ENCODE measurements at regions not wholly inside any gene's neighbourhood (a gene's known extent, or its start where the extent isn't known, plus 50 kb on each side); places are given as distances from the start of the nearest gene placed in this dataset.

- Histone ChIP-seq H3K9me2 (ENCODE audit: insufficient read depth) (no peaks in the 10 kb centered on the region), H3K36me3 (ENCODE audit: insufficient read depth) (no peaks in the 10 kb centered on the region), H3F3A (replicated peaks; ENCODE audit: low read depth) (no peaks in the 10 kb centered on the region), H3K4me1 (ENCODE audit: insufficient read depth) (no peaks in the 10 kb centered on the region), H3K27ac (ENCODE audit: low read depth) (no peak overlapping the region), H3K27me3 (ENCODE audit: insufficient read depth) (no peaks in the 10 kb centered on the region), H2AFZ (no peak overlapping the region), H3K79me2 (replicated peaks; ENCODE audit: insufficient read depth) (no peaks in the 10 kb centered on the region), H4K20me1 (replicated peaks; ENCODE audit: insufficient read depth) (no peaks in the 10 kb centered on the region), H3K4me3 (no peak overlapping the region), H3K4me2 (no peak overlapping the region)
- no peaks in the 10 kb centered on the region for H3K36me3 Mint-ChIP-seq (ENCODE audit: low read depth)
- ATAC-seq, result no peak
- no peak overlapping the region for H3K4me3 Mint-ChIP-seq
- H3K27ac Mint-ChIP-seq, result no peak overlapping the region
- no peaks in the 10 kb centered on the region for H3K9me3 Mint-ChIP-seq
- DNase-seq (ENCODE audit: low spot score), result no peak
- no peaks in the 10 kb centered on the region for H3K4me1 Mint-ChIP-seq
- TF ChIP-seq EZH2phosphoT487 (IDR thresholded peaks at IDR 0.05; ENCODE audit: unreplicated experiment), result no peak
- no peak for TF ChIP-seq ETS1 (IDR thresholded peaks at IDR 0.05)
- TF ChIP-seq REST (IDR thresholded peaks at IDR 0.05; ENCODE audit: unreplicated experiment), result no peak
- H3K27me3 Mint-ChIP-seq (ENCODE audit: insufficient read depth, low read depth, poor library complexity), result no peaks in the 10 kb centered on the region
These were observed 449.4 kb downstream of the TNS3 start for GRCh38 chr7:47132471-47132870.

- Histone ChIP-seq H3K79me2 (replicated peaks; ENCODE audit: insufficient read depth) (no peaks in the 10 kb centered on the region), H3K9me2 (ENCODE audit: insufficient read depth) (no peaks in the 10 kb centered on the region), H3K4me3 (no peak overlapping the region), H3K27ac (ENCODE audit: low read depth) (no peak overlapping the region), H4K20me1 (replicated peaks; ENCODE audit: insufficient read depth) (no peaks in the 10 kb centered on the region), H3K36me3 (ENCODE audit: insufficient read depth) (no peaks in the 10 kb centered on the region), H3K27me3 (ENCODE audit: insufficient read depth) (no peaks in the 10 kb centered on the region), H2AFZ (no peak overlapping the region), H3K4me1 (ENCODE audit: insufficient read depth) (no peaks in the 10 kb centered on the region), H3K4me2 (no peak overlapping the region), H3F3A (replicated peaks; ENCODE audit: low read depth) (no peaks in the 10 kb centered on the region)
- no peak for TF ChIP-seq ZNF114 (CRISPR knock-in tag; IDR thresholded peaks at IDR 0.05)
- TF ChIP-seq REST (IDR thresholded peaks at IDR 0.05; ENCODE audit: unreplicated experiment), result no peak
- no peak for TF ChIP-seq POLR2AphosphoS5 (IDR thresholded peaks at IDR 0.05; ENCODE audit: low read depth)
- no peak for TF ChIP-seq EZH2 (IDR thresholded peaks at IDR 0.05; ENCODE audit: low read depth, unreplicated experiment)
- no peak for TF ChIP-seq ZNF331 (CRISPR knock-in tag; IDR thresholded peaks at IDR 0.05; ENCODE audit: low read depth)
- no peak for TF ChIP-seq STAT1 (IDR thresholded peaks at IDR 0.05; ENCODE audit: unreplicated experiment)
- H3K4me1 Mint-ChIP-seq, result no peaks in the 10 kb centered on the region
- ATAC-seq (no peak), DNase-seq (ENCODE audit: low spot score) (no peak)
- H3K27ac Mint-ChIP-seq, result no peak overlapping the region
- no peaks in the 10 kb centered on the region for H3K36me3 Mint-ChIP-seq (ENCODE audit: low read depth)
- no peak overlapping the region for H3K4me3 Mint-ChIP-seq
- H3K9me3 Mint-ChIP-seq, result no peaks in the 10 kb centered on the region
- no peaks in the 10 kb centered on the region for H3K27me3 Mint-ChIP-seq (ENCODE audit: insufficient read depth, low read depth, poor library complexity)
These were observed 453.2 kb downstream of the TNS3 start for GRCh38 chr7:47128700-47129099.
